Epidermal melanocyte (primary cell): ENCODE measurements at regions not wholly inside any gene's neighbourhood (a gene's known extent, or its start where the extent isn't known, plus 50 kb on each side); places are given as distances from the start of the nearest gene placed in this dataset.
"Not testable (repeated sequence)": the region's sequence is repeated elsewhere in the genome, so short reads cannot be mapped to it uniquely, and the experiment has no call there.

Source experiments
- DNase-seq: peaks from one replicate; pipeline ENCODE4 v3.0.0; 2011; ENCODE audit warnings: low spot score; ENCODE audit not compliant: insufficient read length

DNA sequence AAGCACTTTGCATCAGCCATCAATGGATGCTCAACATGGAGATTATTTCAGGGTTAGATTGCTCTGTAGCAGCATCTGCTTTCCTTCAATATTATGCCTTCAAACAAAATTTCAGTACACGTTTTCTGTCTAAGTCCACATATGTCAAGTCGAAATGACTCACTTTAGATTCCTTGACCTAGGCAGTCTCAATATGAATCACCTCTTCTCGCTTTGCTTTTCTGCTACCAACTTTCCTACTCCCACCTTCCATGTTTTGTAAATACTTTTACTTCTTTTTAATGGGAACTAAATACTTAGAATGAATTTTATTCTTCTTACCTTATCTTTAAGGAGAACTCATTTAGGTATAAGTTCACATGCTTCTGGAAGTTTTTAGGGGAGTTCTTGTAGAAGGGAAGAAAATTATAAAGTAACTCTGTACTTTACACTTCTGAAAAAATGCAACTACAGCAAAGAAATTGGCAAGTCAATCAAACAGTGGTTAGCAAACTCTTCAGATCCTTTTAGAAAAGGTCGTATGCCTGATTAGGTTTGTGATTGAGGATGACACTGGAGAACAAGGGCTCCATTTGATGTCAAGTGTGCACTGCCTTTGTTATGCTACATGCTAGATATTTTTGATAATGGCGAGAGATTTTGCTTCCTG, 478.5 kb upstream of the SMARCA2 start:
- DNase-seq = no peak

- no peak for DNase-seq
Measured at GRCh38 chr9:1538301-1538700, 476.8 kb upstream of the SMARCA2 start.

DNA sequence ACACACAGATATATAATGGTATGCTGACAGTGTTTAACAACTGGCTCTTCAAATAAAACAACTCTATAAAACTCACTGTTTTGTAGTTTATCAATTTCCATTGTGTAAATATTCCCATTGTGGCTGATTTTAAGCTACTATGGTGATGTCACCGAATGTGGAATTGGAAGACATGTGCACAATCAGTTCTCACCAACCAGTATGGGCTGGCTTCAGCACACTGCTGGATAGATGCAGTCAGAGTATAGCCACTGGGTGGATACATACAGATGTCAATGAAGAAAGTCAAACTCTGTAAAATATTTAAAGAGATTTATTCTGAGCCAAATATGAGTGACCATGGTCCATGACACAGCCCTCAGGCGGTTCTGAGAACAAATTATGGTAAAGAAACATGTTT, 475.9 kb upstream of the SMARCA2 start:
- no peak for DNase-seq

- DNase-seq = no peak
Measured at GRCh38 chr9:1550636-1551035, 464.5 kb upstream of the SMARCA2 start.

DNA sequence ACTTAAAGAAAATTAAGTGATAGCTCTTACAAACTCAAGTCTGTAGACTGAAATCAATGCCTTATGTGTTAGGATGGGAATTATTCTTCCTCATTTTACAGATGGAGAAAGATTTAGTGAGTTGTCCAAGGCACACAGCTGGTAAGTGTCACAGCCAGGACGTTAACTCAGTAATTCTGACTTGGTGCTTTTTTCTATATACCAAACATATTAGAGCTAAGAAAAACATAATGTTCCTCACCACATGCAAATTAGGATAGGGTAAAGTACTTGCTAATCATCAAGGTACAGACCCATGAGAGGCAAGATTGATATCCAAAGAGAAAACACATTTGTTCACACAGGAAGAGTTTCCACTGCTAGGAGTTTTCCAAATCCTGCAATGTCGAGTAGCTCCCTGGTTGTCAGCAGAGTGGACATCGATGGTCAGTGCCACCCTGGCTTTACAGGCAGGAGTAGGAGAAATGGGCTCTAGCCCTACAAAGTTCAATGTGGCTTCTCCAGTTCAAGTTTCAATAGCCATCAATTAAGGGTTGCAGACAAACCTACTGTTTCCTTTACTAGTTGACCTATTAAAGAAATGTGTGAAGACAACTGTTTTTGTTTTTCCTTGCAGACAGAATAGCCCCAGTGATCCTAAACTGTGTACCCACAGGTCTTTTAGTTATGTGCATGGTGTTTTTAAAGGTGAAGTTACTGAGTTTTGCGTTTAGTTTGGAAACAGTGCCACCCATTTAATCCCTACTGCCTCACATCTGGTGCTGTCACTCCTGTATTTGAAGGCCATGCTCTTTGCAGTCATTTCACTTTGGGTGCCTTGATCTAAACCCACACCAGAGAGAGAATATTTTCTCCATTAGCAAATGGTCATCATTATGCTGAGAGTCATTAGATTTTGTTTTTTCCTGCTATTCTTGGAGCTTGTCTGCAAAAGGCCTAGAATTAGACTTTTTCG, 460.8 kb upstream of the SMARCA2 start:
- no peak for DNase-seq

DNA sequence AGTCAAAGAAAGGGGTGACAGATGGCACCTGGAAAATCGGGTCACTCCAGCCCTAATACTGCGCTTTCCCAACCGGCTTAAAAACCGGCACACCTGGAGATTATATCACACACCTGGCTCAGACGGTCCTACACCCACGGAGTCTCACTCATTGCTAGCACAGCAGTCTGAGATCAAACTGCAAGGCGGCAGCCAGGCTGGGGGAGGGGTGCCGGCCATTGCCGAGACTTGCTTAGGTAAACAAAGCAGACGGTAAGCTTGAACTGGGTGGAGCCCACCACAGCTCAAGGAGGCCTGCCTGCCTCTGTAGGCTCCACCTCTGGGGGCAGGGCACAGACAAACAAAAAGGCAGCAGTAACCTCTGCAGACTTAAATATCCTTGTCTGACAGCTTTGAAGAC, 456.5 kb upstream of the SMARCA2 start:
- DNase-seq = not testable (repeated sequence)

DNA sequence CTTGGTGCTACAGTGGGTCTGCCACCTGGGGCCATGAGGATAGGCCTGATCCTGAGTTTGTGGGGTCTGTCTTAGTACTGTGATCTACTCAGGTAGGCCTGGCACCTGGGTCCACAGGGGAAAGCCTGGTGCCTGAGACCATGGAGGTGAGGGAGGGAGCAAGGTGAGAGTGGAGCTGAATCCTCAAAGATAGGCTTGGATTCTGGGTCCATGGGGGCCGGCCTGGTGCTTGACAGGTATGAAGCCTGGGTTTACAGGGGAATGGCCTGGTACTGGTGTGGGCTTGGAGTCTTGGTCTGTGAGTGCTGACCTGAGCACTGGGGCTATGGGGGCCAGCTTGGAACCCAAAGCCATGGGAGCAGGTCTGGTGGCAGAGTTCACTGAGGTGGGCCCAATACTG, 439.2 kb upstream of the SMARCA2 start:
- DNase-seq = no peak

GRCh38 chr9:1580215-1580614, 434.9 kb upstream of the SMARCA2 start:
- DNase-seq = no peak

- no peak for DNase-seq
Measured at GRCh38 chr9:1581926-1582325, 433.2 kb upstream of the SMARCA2 start.

DNA sequence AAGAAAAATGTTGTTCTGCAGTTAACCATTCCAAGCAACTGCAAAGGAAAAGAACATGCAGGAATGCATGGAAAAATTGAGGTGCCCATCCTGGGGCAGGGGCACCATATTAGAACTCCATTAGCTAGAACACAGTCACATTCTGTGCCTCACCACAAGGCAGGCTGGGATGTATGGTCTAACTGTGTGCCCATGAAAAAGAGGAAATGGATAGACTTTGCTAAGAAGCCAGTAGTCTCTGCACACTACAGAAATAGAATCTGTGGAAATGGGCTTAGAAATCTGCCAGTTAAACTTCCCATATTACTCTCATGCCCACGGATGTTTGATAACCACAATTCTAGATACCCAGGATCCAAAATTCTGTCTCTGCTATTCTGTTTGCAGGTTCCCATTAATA, 423.8 kb upstream of the SMARCA2 start:
- DNase-seq = no peak

- no peak for DNase-seq
Measured at GRCh38 chr9:1598270-1598669, 416.9 kb upstream of the SMARCA2 start.

- no peak for DNase-seq
Measured at GRCh38 chr9:1599961-1600360, 415.2 kb upstream of the SMARCA2 start.

GRCh38 chr9:1604942-1605560, 410.1 kb upstream of the SMARCA2 start:
- DNase-seq = no peak

DNA sequence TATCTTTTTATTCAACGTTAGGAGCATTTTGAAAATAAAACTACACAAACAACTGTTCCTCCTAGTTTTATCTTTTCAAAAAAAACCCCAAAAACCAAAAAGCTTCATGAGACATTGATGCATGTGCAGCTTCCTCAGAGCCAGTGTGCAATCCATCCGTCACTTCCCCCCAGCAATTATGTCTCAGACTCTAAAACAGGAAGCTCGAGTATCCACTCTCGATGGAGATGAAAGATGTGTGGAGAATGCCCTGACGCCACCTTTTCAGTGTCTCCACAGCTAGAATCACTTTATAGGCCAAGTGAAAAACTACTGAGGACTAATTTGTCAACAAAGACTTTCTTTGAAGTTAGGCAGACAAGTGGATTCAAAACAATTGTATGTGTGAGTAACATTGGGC, 408.9 kb upstream of the SMARCA2 start:
- DNase-seq = no peak

GRCh38 chr9:1612886-1613285, 402.3 kb upstream of the SMARCA2 start:
- no peak for DNase-seq

DNA sequence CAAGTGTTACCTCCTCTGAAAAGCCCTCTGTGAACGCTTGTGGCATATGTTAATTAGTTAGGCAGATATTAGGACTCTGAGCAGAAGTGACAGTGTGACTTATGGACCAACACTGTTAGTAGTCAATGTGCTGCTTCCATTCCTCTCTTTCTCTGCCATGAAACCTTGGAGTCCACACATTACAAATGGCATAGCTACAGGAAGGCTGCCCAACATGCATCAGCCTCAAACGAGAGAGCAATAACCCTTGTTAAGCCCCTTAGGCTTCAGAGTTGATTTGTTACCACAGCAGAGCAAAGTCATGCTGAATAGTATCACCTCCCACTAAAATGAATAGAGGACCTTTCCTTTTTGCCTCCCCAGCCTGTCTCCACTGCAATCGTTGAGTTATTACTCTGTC, 397.7 kb upstream of the SMARCA2 start:
- DNase-seq = no peak

GRCh38 chr9:1619915-1620710, 395.0 kb upstream of the SMARCA2 start:
- DNase-seq = no peak

DNA sequence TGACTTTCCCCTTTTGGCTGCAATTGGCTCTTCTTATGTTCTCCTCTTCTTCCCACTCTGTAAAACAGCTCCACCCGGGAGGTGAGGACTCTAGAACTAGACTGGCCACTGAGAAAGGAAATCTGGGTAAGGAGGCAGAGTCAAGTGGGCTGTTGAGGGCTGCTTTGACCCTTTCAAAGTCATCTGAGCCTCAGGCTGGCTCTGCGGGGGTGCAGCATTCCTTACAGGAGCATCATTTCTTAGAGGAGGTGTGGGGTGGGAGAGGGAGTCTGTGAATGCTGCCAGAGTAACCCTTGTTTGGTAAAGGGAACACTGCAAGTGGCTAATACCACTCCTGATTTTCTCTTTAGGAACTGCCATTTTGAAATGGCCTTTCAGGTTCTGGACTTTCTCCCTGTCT, 377.7 kb upstream of the SMARCA2 start:
- DNase-seq = no peak

- no peak for DNase-seq
Measured at GRCh38 chr9:1639166-1639565, 376.0 kb upstream of the SMARCA2 start.

GRCh38 chr9:1647776-1648175, 367.4 kb upstream of the SMARCA2 start:
- DNase-seq = no peak

GRCh38 chr9:1653282-1653681, 361.9 kb upstream of the SMARCA2 start:
- DNase-seq = no peak
